Astrocyte (in vitro differentiated cells and primary cell): ENCODE measurements at regions not wholly inside any gene's neighbourhood (a gene's known extent, or its start where the extent isn't known, plus 50 kb on each side); places are given as distances from the start of the nearest gene placed in this dataset.

Experiments used
- DNase-seq: peaks from one replicate; pipeline ENCODE4 v3.0.0-alpha.2; 2010; ENCODE audit warnings: low read depth
- FAIRE-seq: peaks from 2 replicates; lab custom pipeline; 2011; peaks lifted over from hg19 to GRCh38; lab: Jason Lieb, UNC
- H2AFZ ChIP-seq: 2 replicates; pipeline ENCODE4 v1.6.0; 2012; ENCODE audit warnings: low read depth, low read length, inconsistent platforms
- H3K27ac ChIP-seq: 2 replicates; pipeline ENCODE4 v1.5.1; 2011; ENCODE audit warnings: low read depth, low read length, inconsistent platforms
- H3K27me3 ChIP-seq: 2 replicates; pipeline ENCODE4 v1.6.0; 2011; ENCODE audit warnings: low read length, inconsistent platforms; ENCODE audit not compliant: insufficient read depth
- H3K36me3 ChIP-seq: 2 replicates; pipeline ENCODE4 v1.5.1; 2011; ENCODE audit warnings: low read length, inconsistent platforms; ENCODE audit not compliant: insufficient read depth
- H3K4me1 ChIP-seq: 2 replicates; pipeline ENCODE4 v1.5.1; 2011; ENCODE audit warnings: low read length, inconsistent platforms; ENCODE audit not compliant: insufficient read depth
- H3K4me2 ChIP-seq: 2 replicates; pipeline ENCODE4 v1.6.0; 2012; ENCODE audit warnings: low read length, inconsistent platforms
- H3K4me3 ChIP-seq: 2 replicates; pipeline ENCODE4 v1.5.1; 2011; ENCODE audit warnings: low read depth, mild to moderate bottlenecking, low read length, inconsistent platforms; ENCODE audit not compliant: insufficient read depth
- H3K79me2 ChIP-seq: 2 replicates; pipeline ENCODE4 v1.6.0; 2012; ENCODE audit warnings: mild to moderate bottlenecking, low read length, inconsistent platforms; ENCODE audit not compliant: insufficient read depth
- H3K9ac ChIP-seq: 2 replicates; pipeline ENCODE4 v1.6.0; 2012; ENCODE audit warnings: mild to moderate bottlenecking, low read length, inconsistent platforms
- H3K9me3 ChIP-seq: 2 replicates; pipeline ENCODE4 v1.5.1; 2012; ENCODE audit warnings: low read depth, mild to moderate bottlenecking, low read length, inconsistent platforms; ENCODE audit not compliant: insufficient read depth
- H4K20me1 ChIP-seq: 2 replicates; pipeline ENCODE4 v1.6.0; 2012; ENCODE audit warnings: low read length, inconsistent platforms; ENCODE audit not compliant: insufficient read depth
- H3K27ac Mint-ChIP-seq: one replicate; pipeline ENCODE4 v1.8.0; 2021; ENCODE audit warnings: mild to moderate bottlenecking, mixed read lengths; ENCODE audit not compliant: unreplicated experiment
- H3K27me3 Mint-ChIP-seq: one replicate; pipeline ENCODE4 v1.8.0; 2021; ENCODE audit warnings: low read depth, mixed read lengths; ENCODE audit not compliant: unreplicated experiment
- H3K36me3 Mint-ChIP-seq: one replicate; pipeline ENCODE4 v1.8.0; 2021; ENCODE audit warnings: low read depth, mixed read lengths; ENCODE audit not compliant: unreplicated experiment
- H3K4me1 Mint-ChIP-seq: one replicate; pipeline ENCODE4 v1.8.0; 2021; ENCODE audit warnings: low read depth, mixed read lengths; ENCODE audit not compliant: unreplicated experiment
- H3K4me3 Mint-ChIP-seq: one replicate; pipeline ENCODE4 v1.8.0; 2021; ENCODE audit warnings: mild to moderate bottlenecking, moderate library complexity, mixed read lengths; ENCODE audit not compliant: unreplicated experiment
- H3K9me3 Mint-ChIP-seq: one replicate; pipeline ENCODE4 v1.8.0; 2021; ENCODE audit warnings: mild to moderate bottlenecking, mixed read lengths; ENCODE audit not compliant: unreplicated experiment
- CTCF ChIP-seq: IDR thresholded peaks from 2 replicates; pipeline ENCODE4 v1.5.1; 2011; ENCODE audit warnings: low read depth, mild to moderate bottlenecking, inconsistent platforms, low read length, moderate library complexity; ENCODE audit not compliant: insufficient read depth
- EZH2 ChIP-seq: IDR thresholded peaks from 2 replicates; pipeline ENCODE4 v1.6.1; 2012; ENCODE audit warnings: mild to moderate bottlenecking, low read length, inconsistent platforms; ENCODE audit not compliant: insufficient read depth

GRCh38 chr1:56194701-56195300, 384.6 kb downstream of the PLPP3 start:
- no peak for TF ChIP-seq EZH2
- TF ChIP-seq CTCF = no peak
- Histone ChIP-seq H3K27ac (no peak overlapping the region), H3K9me3 (no peaks in the 10 kb centered on the region), H3K9ac (no peak overlapping the region), H3K4me3 (no peak overlapping the region), H3K79me2 (no peaks in the 10 kb centered on the region), H4K20me1 (no peaks in the 10 kb centered on the region), H3K4me1 (no peaks in the 10 kb centered on the region), H3K27me3 (no peaks in the 10 kb centered on the region), H2AFZ (no peak overlapping the region), H3K4me2 (no peak overlapping the region), H3K36me3 (no peaks in the 10 kb centered on the region)
- Mint-ChIP-seq H3K9me3 (no peaks in the 10 kb centered on the region), H3K4me1 (peaks cover 4% of the 10 kb centered on the region), H3K4me3 (no peak overlapping the region), H3K27me3 (peaks cover 5% of the 10 kb centered on the region), H3K36me3 (no peaks in the 10 kb centered on the region), H3K27ac (no peak overlapping the region)
- FAIRE-seq (no peak), DNase-seq (no peak)

- Histone ChIP-seq H3K9me3 (no peaks in the 10 kb centered on the region), H3K4me1 (no peaks in the 10 kb centered on the region), H3K27ac (no peak overlapping the region), H3K79me2 (no peaks in the 10 kb centered on the region), H4K20me1 (no peaks in the 10 kb centered on the region), H3K27me3 (no peaks in the 10 kb centered on the region), H3K36me3 (no peaks in the 10 kb centered on the region), H3K4me2 (no peak overlapping the region), H3K4me3 (no peak overlapping the region), H2AFZ (no peak overlapping the region), H3K9ac (no peak overlapping the region)
- TF ChIP-seq EZH2 (no peak), CTCF (no peak)
- no peaks in the 10 kb centered on the region for H3K36me3 Mint-ChIP-seq
- no peak overlapping the region for H3K4me3 Mint-ChIP-seq
- no peak overlapping the region for H3K27ac Mint-ChIP-seq
- DNase-seq = no peak
- peaks cover 5% of the 10 kb centered on the region for H3K27me3 Mint-ChIP-seq
- H3K4me1 Mint-ChIP-seq = peaks cover 4% of the 10 kb centered on the region
- no peaks in the 10 kb centered on the region for H3K9me3 Mint-ChIP-seq
- no peak for FAIRE-seq
Observed at GRCh38 chr1:56193656-56194055, 385.7 kb downstream of the PLPP3 start.

DNA sequence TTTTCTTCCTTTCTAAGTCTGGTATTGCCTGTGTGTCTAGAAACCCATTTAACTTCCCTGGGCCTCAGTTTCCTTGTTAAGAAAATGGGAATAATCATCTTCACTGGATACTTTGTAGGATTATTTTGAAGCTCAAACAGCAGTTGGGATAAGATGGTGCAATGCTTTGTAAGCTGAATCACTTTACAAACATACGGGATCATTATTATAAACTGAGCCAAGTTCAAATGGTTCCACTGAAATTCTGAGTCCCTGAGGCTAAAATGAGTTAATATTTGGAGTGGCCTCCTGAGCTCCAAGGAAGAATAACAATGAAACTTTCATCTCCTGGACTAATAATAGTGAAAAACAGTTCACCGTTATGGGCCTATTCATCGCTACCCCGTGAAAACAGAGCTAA, 388.0 kb downstream of the PLPP3 start:
- Mint-ChIP-seq H3K27ac (no peak overlapping the region), H3K4me3 (no peak overlapping the region), H3K36me3 (no peaks in the 10 kb centered on the region), H3K9me3 (no peaks in the 10 kb centered on the region), H3K27me3 (peaks cover 5% of the 10 kb centered on the region), H3K4me1 (peaks cover 4% of the 10 kb centered on the region)
- Histone ChIP-seq H4K20me1 (no peaks in the 10 kb centered on the region), H3K9me3 (no peaks in the 10 kb centered on the region), H3K27ac (no peak overlapping the region), H3K4me1 (no peaks in the 10 kb centered on the region), H3K36me3 (no peaks in the 10 kb centered on the region), H3K4me3 (no peak overlapping the region), H3K79me2 (no peaks in the 10 kb centered on the region), H3K27me3 (no peaks in the 10 kb centered on the region), H2AFZ (no peak overlapping the region), H3K4me2 (no peak overlapping the region), H3K9ac (no peak overlapping the region)
- TF ChIP-seq CTCF = no peak
- TF ChIP-seq EZH2 = no peak
- no peak for DNase-seq
- FAIRE-seq = no peak
